Gastroesophageal sphincter (tissue), 4 donors: ENCODE measurements at regions not wholly inside any gene's neighbourhood (a gene's known extent, or its start where the extent isn't known, plus 50 kb on each side); places are given as distances from the start of the nearest gene placed in this dataset.

Experiments
- ATAC-seq: fragments of 150-250 bp; one replicate; pipeline ENCODE4 v1.9.1; 2016; ENCODE audit warnings: mild to moderate bottlenecking, moderate library complexity
- H3K27ac ChIP-seq, 4 donors: fragments of 200-600 bp; sonication (generic) in 3 of 4; 1 replicate in 3 of 4; 2 replicates in 1 of 4; pipeline ENCODE4 v1.5.1; 2016 to 2019
- H3K27me3 ChIP-seq: fragments of 200-600 bp; sonication (generic); one replicate; pipeline ENCODE4 v1.5.1; 2019
- H3K36me3 ChIP-seq, 2 donors: fragments of 200-600 bp; sonication (generic); one replicate each; pipeline ENCODE4 v1.5.1; 2019; ENCODE audit warnings: control low read depth in 1 of 2
- H3K4me1 ChIP-seq, 3 donors: fragments of 200-600 bp; sonication (generic); 1 replicate in 2 of 3; 2 replicates in 1 of 3; pipeline ENCODE4 v1.5.1; 2016 to 2019; ENCODE audit warnings: control low read depth in 2 of 3
- H3K4me3 ChIP-seq, 2 donors: fragments of 200-600 bp; sonication (generic); one replicate each; pipeline ENCODE4 v1.5.1; 2019; ENCODE audit warnings: mild to moderate bottlenecking in 1 of 2, moderate library complexity in 1 of 2
- H3K9me3 ChIP-seq, 3 donors: fragments of 200-600 bp; sonication (generic); one replicate each; pipeline ENCODE4 v1.5.1; 2017 to 2019; ENCODE audit warnings: control low read depth in 2 of 3
- EP300 ChIP-seq: sonication (generic); formaldehyde crosslinking; IDR thresholded peaks from one replicate; pipeline ENCODE4 v1.6.1; 2017; ENCODE audit warnings: antibody characterized with exemption, mild to moderate bottlenecking
- POLR2A ChIP-seq, 2 donors: fragments of 450-650 bp; IDR thresholded peaks; one replicate each; pipeline ENCODE4 v1.6.1; 2017; ENCODE audit warnings: antibody characterized with exemption in 2 of 2, mild to moderate bottlenecking in 2 of 2, moderate library complexity in 1 of 2
- POLR2AphosphoS5 ChIP-seq: sonication (generic); formaldehyde crosslinking; IDR thresholded peaks from one replicate; pipeline ENCODE4 v1.6.1; 2017; ENCODE audit warnings: antibody characterized with exemption
- WGBS, 2 donors: methylation state at CpG; one replicate each; pipeline ENCODE4 v1.1.5; 2018; ENCODE audit warnings: low coverage in 1 of 2; 5-methylcytosine and 5-hydroxymethylcytosine counted together
- TF ChIP-seq, protein P1 (sequence below), 4 experiments: fragments of 200-600 bp in 2 of 4; fragments of 450-650 bp in 2 of 4; sonication (generic) in 1 of 4; IDR thresholded peaks; one replicate each; pipeline ENCODE4 v1.5.1; 2017 to 2019; ENCODE audit warnings: antibody characterized with exemption in 4 of 4, mild to moderate bottlenecking in 2 of 4, moderate library complexity in 2 of 4

DNA sequence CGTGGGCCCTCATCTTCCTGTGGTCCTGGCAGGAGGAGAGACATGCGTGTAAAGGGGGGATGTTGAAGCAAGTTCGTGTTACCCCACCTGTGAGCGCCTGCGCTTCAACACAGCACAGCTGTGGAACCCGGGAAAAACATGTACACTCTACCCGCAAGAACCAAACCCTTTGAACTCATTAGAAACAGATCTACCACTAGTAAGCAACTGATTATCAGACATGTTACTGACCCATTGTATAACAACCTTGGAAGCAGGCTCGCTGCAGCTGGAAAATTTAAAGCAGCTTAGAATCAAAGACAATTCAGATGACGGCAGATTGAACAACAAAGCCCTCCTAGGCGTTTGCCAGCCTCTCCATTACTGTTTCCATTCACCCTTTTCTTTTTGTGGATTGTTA is 771.7 kb upstream of the SALL3 start:
- no peak for ATAC-seq
- TF ChIP-seq POLR2A (IDR thresholded peaks at IDR 0.05) (no peak), EP300 (no peak), POLR2AphosphoS5 (no peak)
- TF ChIP-seq, protein P1, sequence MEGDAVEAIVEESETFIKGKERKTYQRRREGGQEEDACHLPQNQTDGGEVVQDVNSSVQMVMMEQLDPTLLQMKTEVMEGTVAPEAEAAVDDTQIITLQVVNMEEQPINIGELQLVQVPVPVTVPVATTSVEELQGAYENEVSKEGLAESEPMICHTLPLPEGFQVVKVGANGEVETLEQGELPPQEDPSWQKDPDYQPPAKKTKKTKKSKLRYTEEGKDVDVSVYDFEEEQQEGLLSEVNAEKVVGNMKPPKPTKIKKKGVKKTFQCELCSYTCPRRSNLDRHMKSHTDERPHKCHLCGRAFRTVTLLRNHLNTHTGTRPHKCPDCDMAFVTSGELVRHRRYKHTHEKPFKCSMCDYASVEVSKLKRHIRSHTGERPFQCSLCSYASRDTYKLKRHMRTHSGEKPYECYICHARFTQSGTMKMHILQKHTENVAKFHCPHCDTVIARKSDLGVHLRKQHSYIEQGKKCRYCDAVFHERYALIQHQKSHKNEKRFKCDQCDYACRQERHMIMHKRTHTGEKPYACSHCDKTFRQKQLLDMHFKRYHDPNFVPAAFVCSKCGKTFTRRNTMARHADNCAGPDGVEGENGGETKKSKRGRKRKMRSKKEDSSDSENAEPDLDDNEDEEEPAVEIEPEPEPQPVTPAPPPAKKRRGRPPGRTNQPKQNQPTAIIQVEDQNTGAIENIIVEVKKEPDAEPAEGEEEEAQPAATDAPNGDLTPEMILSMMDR (IDR thresholded peaks at IDR 0.05) = no peak

DNA sequence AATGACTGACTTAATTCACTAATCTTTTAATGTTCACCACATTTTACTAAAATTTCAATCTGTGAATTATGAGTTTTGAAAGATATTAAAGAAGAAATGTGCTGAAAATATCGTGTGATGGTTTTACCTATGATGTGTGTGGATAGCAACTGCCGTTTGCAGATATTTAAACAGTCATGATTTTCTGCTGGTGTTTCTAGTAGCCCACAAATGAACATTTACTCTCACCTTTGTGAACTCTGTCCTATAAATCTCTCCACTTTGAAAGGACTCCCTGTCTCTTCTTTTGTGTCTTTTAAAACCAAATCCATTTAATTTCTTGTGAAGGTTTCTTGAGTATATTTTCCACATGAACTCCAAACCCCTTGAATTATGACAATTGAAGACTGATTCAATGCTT is 771.2 kb upstream of the SALL3 start:
- no peak for TF ChIP-seq EP300
- TF ChIP-seq, protein P1 (IDR thresholded peaks at IDR 0.05) = no peak
- TF ChIP-seq POLR2AphosphoS5 = no peak
- no peak for TF ChIP-seq POLR2A (IDR thresholded peaks at IDR 0.05)
- Histone ChIP-seq H3K4me3 (no peak overlapping the region), H3K27ac (no peak overlapping the region), H3K27me3 (no peaks in the 10 kb centered on the region), H3K9me3 (no peaks in the 10 kb centered on the region), H3K4me1 (no peaks in the 10 kb centered on the region), H3K36me3 (no peaks in the 10 kb centered on the region)
- no peak for ATAC-seq
- 14 to 21% methylated on average over 2 of the region's 2 CpGs for WGBS, 2 donors

More for the DNA sequence above, 771.7 kb upstream of the SALL3 start:
- no peaks in the 10 kb centered on the region for H3K27me3 ChIP-seq
- H3K9me3 ChIP-seq = no peaks in the 10 kb centered on the region
- H3K4me3 ChIP-seq = no peak overlapping the region
- no peaks in the 10 kb centered on the region for H3K36me3 ChIP-seq
- H3K27ac ChIP-seq = no peak overlapping the region
- WGBS, 2 donors = 20 to 36% methylated on average over 6 to 9 of the region's 10 CpGs
- no peaks in the 10 kb centered on the region for H3K4me1 ChIP-seq

DNA sequence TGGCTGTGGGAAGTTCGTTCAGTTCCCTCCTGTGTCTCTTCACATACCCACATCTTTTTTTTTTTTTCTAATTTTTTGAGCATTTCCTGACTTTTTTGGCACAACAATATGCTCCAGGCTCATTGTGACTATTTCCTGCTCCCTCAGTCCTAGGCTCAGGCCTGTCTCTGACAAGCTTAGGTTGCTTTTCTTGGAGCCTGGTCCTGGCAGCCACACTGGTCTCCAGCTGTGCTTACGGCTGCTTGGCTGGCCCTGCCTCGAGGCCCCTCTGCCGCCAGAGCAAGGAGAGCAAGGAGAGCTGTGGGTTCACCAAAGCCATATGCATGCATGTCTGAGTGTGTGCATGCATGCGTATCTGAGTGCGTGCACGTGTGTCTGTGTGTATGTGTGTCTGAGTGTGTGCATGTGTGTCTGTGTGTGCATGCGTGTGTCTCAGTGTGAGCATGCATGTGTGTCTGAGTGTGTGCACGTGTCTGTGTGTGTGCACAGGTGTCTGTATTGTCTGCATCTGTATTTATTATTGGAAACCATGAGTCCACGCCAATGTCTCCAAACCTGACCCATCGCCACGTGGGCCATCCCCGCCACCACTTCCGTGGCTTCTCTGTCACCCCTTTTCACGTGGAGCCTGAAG is 766.1 kb upstream of the SALL3 start:
- no peaks in the 10 kb centered on the region for H3K4me1 ChIP-seq
- H3K36me3 ChIP-seq = no peaks in the 10 kb centered on the region
- H3K27ac ChIP-seq = no peak overlapping the region
- ATAC-seq = peak; percentile 50
- no peaks in the 10 kb centered on the region for H3K27me3 ChIP-seq
- 60 to 72% methylated on average over 5 to 9 of the region's 15 CpGs for WGBS, 2 donors
- no peaks in the 10 kb centered on the region for H3K9me3 ChIP-seq
- H3K4me3 ChIP-seq = no peak overlapping the region
- TF ChIP-seq, protein P1 (IDR thresholded peaks at IDR 0.05) = no peak
- TF ChIP-seq EP300 (no peak), POLR2AphosphoS5 (no peak), POLR2A (IDR thresholded peaks at IDR 0.05) (no peak)

DNA sequence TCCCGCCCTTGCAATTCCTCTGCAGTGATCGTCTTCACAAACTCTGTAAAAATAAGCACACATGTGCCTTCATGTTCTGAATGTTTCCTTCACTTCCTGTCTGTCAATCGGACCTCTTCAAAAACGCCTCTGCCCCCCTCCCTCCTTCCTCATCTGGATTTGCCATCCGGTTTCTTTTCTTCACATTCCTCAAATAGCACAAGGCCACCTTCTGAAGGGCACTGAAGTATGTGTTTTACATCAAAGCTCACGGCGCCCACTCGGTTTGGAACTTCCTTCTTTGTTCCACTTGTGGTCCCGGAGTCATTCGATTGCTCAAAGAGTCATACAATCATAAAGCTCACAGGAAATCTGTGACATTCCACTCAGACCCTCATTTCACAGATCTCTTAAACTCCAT is 758.1 kb upstream of the SALL3 start:
- Histone ChIP-seq H3K36me3 (no peaks in the 10 kb centered on the region), H3K27me3 (no peaks in the 10 kb centered on the region), H3K27ac (no peak overlapping the region), H3K9me3 (no peaks in the 10 kb centered on the region), H3K4me3 (no peak overlapping the region), H3K4me1 (no peaks in the 10 kb centered on the region)
- no peak for TF ChIP-seq POLR2A (IDR thresholded peaks at IDR 0.05)
- TF ChIP-seq EP300 = no peak
- TF ChIP-seq, protein P1 (IDR thresholded peaks at IDR 0.05) = no peak
- no peak for TF ChIP-seq POLR2AphosphoS5
- no peak for ATAC-seq
- 35 to 46% methylated on average over 8 to 9 of the region's 10 CpGs for WGBS, 2 donors

DNA sequence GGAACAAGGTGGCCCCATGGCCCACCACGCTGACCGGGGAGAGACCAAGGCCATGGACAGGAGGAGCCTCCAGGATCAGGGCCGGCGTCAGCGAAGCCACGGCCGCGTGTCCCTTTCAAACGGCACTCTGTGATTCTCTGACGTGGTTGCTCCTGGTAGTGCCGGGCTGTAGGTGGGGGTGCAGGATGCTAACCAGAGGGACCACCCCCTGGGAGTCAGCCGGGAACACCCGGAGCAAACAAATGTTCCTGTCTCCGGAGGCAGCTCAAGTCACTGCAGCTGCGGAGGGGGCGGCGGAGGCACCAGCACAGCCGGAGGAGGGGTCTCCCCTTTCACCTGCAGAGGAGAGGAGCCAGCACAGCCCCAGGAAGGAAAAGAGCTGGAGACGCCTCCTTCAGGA is 750.6 kb upstream of the SALL3 start:
- TF ChIP-seq POLR2AphosphoS5 (no peak), POLR2A (IDR thresholded peaks at IDR 0.05) (no peak), EP300 (no peak)
- TF ChIP-seq, protein P1 (IDR thresholded peaks at IDR 0.05) = no peak
- H3K27me3 ChIP-seq = peaks cover 23% of the 10 kb centered on the region
- no peak for ATAC-seq
- H3K36me3 ChIP-seq = no peaks in the 10 kb centered on the region
- 53 to 60% methylated on average over 3 to 6 of the region's 19 CpGs for WGBS, 2 donors
- H3K9me3 ChIP-seq = no peaks in the 10 kb centered on the region
- H3K4me1 ChIP-seq = no peaks in the 10 kb centered on the region
- no peak overlapping the region for H3K4me3 ChIP-seq
- H3K27ac ChIP-seq = no peak overlapping the region
